Spleen (tissue), 11 donors: ENCODE measurements at regions not wholly inside any gene's neighbourhood (a gene's known extent, or its start where the extent isn't known, plus 50 kb on each side); places are given as distances from the start of the nearest gene placed in this dataset.

Experiments
- DNase-seq: peaks from one replicate; pipeline ENCODE4 v3.0.0-alpha.2; 2020
- H3K27ac ChIP-seq, 8 donors: fragments of 200-600 bp; sonication (generic) in 7 of 8; 1 replicate in 4 of 8; 2 replicates in 4 of 8; pipeline versions ENCODE4 v1.5.0 to v1.8.0; 2016 to 2021; ENCODE audit warnings: inconsistent platforms in 4 of 8, mild to moderate bottlenecking in 4 of 8, moderate library complexity in 1 of 8
- H3K27me3 ChIP-seq, 7 donors: fragments of 200-600 bp; sonication (generic) in 6 of 7; replicated peaks in 1 of 7; 1 replicate in 4 of 7; 2 replicates in 3 of 7; pipeline versions ENCODE4 v1.5.0 to v1.8.0; 2016 to 2021; ENCODE audit warnings: inconsistent platforms in 3 of 7, mild to moderate bottlenecking in 1 of 7
- H3K36me3 ChIP-seq, 6 donors: fragments of 200-600 bp; sonication (generic) in 5 of 6; 1 replicate in 4 of 6; 2 replicates in 2 of 6; pipeline versions ENCODE4 v1.5.0 to v1.8.0; 2016 to 2021; ENCODE audit warnings: inconsistent platforms in 2 of 6
- H3K4me1 ChIP-seq, 6 donors: fragments of 200-600 bp; sonication (generic) in 5 of 6; 1 replicate in 3 of 6; 2 replicates in 3 of 6; pipeline versions ENCODE4 v1.5.0 to v1.8.0; 2016 to 2021; ENCODE audit warnings: inconsistent platforms in 3 of 6
- H3K4me3 ChIP-seq, 8 donors: fragments of 200-600 bp; sonication (generic) in 7 of 8; 1 replicate in 4 of 8; 2 replicates in 4 of 8; pipeline versions ENCODE4 v1.5.0 to v1.8.0; 2016 to 2021; ENCODE audit warnings: inconsistent platforms in 4 of 8, mild to moderate bottlenecking in 4 of 8, moderate library complexity in 2 of 8
- H3K9me3 ChIP-seq, 8 donors: fragments of 200-600 bp; sonication (generic) in 7 of 8; 1 replicate in 4 of 8; 2 replicates in 4 of 8; pipeline versions ENCODE4 v1.5.0 to v1.8.0; 2016 to 2021; ENCODE audit warnings: inconsistent platforms in 4 of 8
- CTCF ChIP-seq, 11 experiments: fragments of 200-600 bp in 7 of 11; fragments of 450-650 bp in 4 of 11; sonication (generic) in 4 of 11; IDR thresholded peaks in 8 of 11; conservative IDR thresholded peaks in 3 of 11; 1 replicate in 7 of 11; 2 replicates in 4 of 11; pipeline versions ENCODE4 v1.4.0 to v1.8.0; 2016 to 2021; ENCODE audit warnings: antibody characterized with exemption in 11 of 11, inconsistent platforms in 4 of 11, mild to moderate bottlenecking in 1 of 11
- POLR2A ChIP-seq, 3 donors: fragments of 450-650 bp; IDR thresholded peaks; one replicate each; pipeline ENCODE4 v1.5.1; 2017; ENCODE audit warnings: antibody characterized with exemption in 3 of 3, mild to moderate bottlenecking in 1 of 3
- POLR2AphosphoS5 ChIP-seq, 3 donors: sonication (generic); formaldehyde crosslinking; IDR thresholded peaks; one replicate each; pipeline ENCODE4 v1.5.1; 2017; ENCODE audit warnings: antibody characterized with exemption in 3 of 3
- WGBS, 5 donors: extraction: QIAGEN DNeasy Blood & Tissue Kit in 3 of 5; methylation state at CpG; one replicate each; pipeline versions ENCODE4 v1.1.5 to v1.1.7; 2013 to 2018; 5-methylcytosine and 5-hydroxymethylcytosine counted together
- intact Hi-C: fragments of 100-400 bp; cut with DNase I; formaldehyde crosslinking; loops from one replicate; pipeline ENCODE4 v1.15.0; 2023; ENCODE audit warnings: low total_unique reads
- donor health status: healthy with polysubstance abuse.
- donor health status: DM: no; HTN: no; CAD: no; lungs with moderate emphysema.
- donor health status: DM: no; HTN: no; CAD: no.
- donor health status: Bipolar disorder and iron deficiency.
- donor health status: healthy.
- donor health status: DM: no; HTN: no; CAD: no.
- donor health status: DM: yes; HTN: yes; CAD: no.

- Histone ChIP-seq H3K4me3 (no peak overlapping the region), H3K4me1 (no peaks in the 10 kb centered on the region), H3K27me3 (no peaks in the 10 kb centered on the region), H3K9me3 (no peaks in the 10 kb centered on the region), H3K36me3 (no peaks in the 10 kb centered on the region), H3K27ac (no peak overlapping the region)
- DNase-seq = no peak
- intact Hi-C loops = no loop called here
- TF ChIP-seq POLR2A (IDR thresholded peaks at IDR 0.05) (no peak), POLR2AphosphoS5 (IDR thresholded peaks at IDR 0.05) (no peak), CTCF (IDR thresholded peaks at IDR 0.05 in 8 of 11, conservative IDR thresholded peaks at IDR 0.05 in 3 of 11) (no peak)
Observed at GRCh38 chr2:191582355-191582754, 95.6 kb upstream of the NABP1 start.

GRCh38 chr2:191591025-191591424 is 86.9 kb upstream of the NABP1 start:
- DNase-seq = no peak
- intact Hi-C loops = no loop called here
- Histone ChIP-seq H3K4me3 (no peak overlapping the region), H3K4me1 (no peaks in the 10 kb centered on the region), H3K27me3 (no peaks in the 10 kb centered on the region), H3K36me3 (no peaks in the 10 kb centered on the region), H3K27ac (no peak overlapping the region), H3K9me3 (peaks cover 0 to 9% (median 4%) of the 10 kb centered on the region in 8 donors)
- WGBS, 5 donors = 91 to 94% (median 92%) methylated on average over 6 of the region's 6 CpGs
- no peak for TF ChIP-seq POLR2A (IDR thresholded peaks at IDR 0.05)
- TF ChIP-seq CTCF (IDR thresholded peaks at IDR 0.05 in 8 of 11, conservative IDR thresholded peaks at IDR 0.05 in 3 of 11) = no peak
- no peak for TF ChIP-seq POLR2AphosphoS5 (IDR thresholded peaks at IDR 0.05)

GRCh38 chr2:191593622-191594385 is 84.1 kb upstream of the NABP1 start:
- Histone ChIP-seq H3K27ac (no peak overlapping the region), H3K4me3 (no peak overlapping the region), H3K4me1 (no peaks in the 10 kb centered on the region), H3K27me3 (no peaks in the 10 kb centered on the region), H3K36me3 (no peaks in the 10 kb centered on the region), H3K9me3 (peaks cover 0 to 9% (median 4%) of the 10 kb centered on the region in 8 donors)
- TF ChIP-seq POLR2AphosphoS5 (IDR thresholded peaks at IDR 0.05) (no peak), POLR2A (IDR thresholded peaks at IDR 0.05) (no peak), CTCF (IDR thresholded peaks at IDR 0.05 in 8 of 11, conservative IDR thresholded peaks at IDR 0.05 in 3 of 11) (no peak)
- WGBS, 5 donors = 59 to 82% (median 74%) methylated on average over 5 of the region's 5 CpGs
- DNase-seq = no peak
- intact Hi-C loops = no loop called here

- no peak for DNase-seq
- intact Hi-C loops = no loop called here
- no peak for TF ChIP-seq CTCF (IDR thresholded peaks at IDR 0.05 in 8 of 11, conservative IDR thresholded peaks at IDR 0.05 in 3 of 11)
- Histone ChIP-seq H3K27ac (no peak overlapping the region), H3K9me3 (peaks cover 0 to 6% (median 2%) of the 10 kb centered on the region in 8 donors), H3K4me3 (no peak overlapping the region), H3K27me3 (no peaks in the 10 kb centered on the region), H3K36me3 (no peaks in the 10 kb centered on the region), H3K4me1 (no peaks in the 10 kb centered on the region)
- WGBS, 5 donors = 88 to 93% (median 91%) methylated on average over 9 of the region's 9 CpGs
Observed at GRCh38 chr2:191597186-191597751, 80.7 kb upstream of the NABP1 start.
